MV-4-11 (cell line): ENCODE measurements at regions not wholly inside any gene's neighbourhood (a gene's known extent, or its start where the extent isn't known, plus 50 kb on each side); places are given as distances from the start of the nearest gene placed in this dataset.
A peak's percentile ranks its signal among the peaks of the same experiment; 100 is the strongest.

Source experiments
- DNase-seq: peaks from one replicate; lab custom pipeline; 2025; lab: John Stamatoyannopoulos, UW

DNA sequence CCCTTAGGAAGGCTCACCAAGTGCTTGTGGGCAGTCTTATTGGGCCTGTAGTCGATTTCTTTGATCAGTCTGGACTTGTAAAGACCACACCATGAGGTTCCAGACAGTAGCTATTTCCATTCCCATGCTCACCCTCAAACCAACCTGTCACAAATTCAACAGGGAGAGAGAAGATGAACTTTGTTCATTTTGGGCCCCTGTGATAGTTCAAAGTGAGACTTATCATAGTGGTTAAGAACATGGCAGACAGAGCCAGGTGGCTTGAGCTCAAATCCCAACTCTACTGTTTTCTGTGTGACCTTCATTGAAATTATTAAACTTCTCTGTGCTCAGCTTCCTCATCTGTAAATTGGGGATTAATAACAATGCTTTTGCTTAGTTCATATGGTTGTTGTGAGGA is 53.9 kb upstream of the CTLA4 start:
- no peak for DNase-seq

DNA sequence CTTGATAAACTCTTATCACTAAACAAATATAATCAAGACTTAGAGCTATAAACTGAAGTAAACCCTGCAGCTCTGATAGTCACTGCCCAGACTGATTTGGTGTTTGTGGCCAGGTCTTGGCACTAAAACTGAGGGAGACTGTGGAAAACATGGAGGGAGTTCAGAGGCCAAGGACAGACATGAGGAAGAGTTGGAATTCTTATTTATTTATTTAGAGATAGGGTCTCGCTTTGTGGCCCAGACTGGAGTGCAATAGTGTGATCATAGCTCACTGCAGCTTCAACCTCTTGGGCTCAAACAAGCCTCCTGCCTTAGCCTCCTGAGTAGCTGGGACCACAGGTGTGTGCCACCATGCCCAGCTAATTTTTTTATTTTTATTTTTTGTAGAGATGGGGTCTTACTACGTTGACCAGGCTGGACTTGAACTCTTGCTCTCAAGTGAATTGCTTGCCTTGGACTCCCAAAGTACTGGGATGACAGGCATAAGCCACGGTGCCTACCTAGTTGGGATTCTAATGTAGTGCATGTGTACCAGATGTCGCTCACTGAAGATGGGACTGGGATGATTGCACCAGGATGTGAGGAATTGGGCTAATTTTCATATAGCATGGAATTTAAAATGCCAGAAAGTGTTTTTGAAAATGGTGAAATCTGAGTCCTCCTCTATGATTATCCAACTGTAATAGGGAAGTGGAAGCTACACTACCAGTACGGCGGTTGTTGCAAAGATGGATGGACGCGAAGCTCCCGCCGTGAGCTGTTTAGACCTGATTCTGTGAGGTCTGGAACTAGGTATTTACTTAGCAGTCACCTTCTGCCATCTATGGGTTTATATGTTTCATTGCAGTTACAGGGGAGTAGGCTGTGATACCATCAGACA is 52.7 kb upstream of the CTLA4 start:
- DNase-seq = peak; percentile 91

DNA sequence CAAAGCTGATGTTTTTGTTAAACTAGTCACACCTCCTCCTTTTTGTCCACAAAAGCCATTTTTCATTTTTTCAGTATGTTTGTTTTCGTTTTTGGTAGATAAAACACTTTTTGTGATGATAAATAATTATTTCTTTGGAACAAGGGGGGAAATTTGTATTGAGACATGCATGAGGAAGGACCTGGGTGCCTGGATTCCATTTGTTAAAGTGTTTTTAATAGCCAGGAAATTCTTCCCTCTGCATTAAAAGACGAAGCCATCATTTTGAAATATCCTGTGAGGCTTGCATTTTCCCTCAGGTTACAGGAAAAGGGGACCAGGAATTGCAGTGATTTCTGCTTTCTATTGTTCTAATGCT is 52.1 kb upstream of the CTLA4 start:
- no peak for DNase-seq

DNA sequence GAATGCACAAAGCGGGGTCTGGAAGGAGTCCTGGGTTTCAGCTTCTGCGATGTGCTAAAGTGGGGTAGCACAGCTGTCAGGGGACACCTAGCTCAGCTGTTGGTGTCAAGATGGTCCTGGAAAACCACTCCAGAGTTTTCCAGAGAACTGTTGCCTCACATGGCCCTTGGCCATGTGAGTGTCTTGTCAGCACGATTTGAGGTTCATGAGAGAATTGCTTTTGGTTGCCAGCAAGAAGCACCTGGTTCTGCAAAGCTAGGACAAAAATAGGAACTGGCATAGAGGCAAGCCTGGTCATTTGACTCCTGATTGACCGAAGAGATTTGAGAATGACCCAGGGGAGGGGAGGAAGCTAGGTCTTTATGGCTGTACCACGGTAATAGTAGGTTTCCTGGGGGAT is 50.4 kb upstream of the CTLA4 start:
- DNase-seq = no peak
